K562 (cell line): ENCODE measurements at regions not wholly inside any gene's neighbourhood (a gene's known extent, or its start where the extent isn't known, plus 50 kb on each side); places are given as distances from the start of the nearest gene placed in this dataset.

Experiments
- ATAC-seq: fragments of 200-7000 bp; cut with Tn5 transposase; 3 replicates; pipeline ENCODE4 v1.9.1; 2020; ENCODE audit warnings: moderate library complexity
- BruUV-seq: library from RNA; stranded (reverse); fragments of 400-500 nt; replicated peaks from 2 replicates; lab custom pipeline; 2021; lab: Mats Ljungman, UMichigan
- CTCF ChIA-PET: fragments of 300-600 bp; formaldehyde crosslinking; extraction: SDS; loops from one replicate; lab custom pipeline; 2021; ENCODE audit warnings: low intra/inter-chr PET ratio; lab: Yijun Ruan, JAX
- POLR2A ChIA-PET: fragments of 300-600, 350-650 bp; sonication (Branson Sonifier 250); formaldehyde crosslinking; extraction: SDS; loops from one replicate; lab custom pipeline; 2021; ENCODE audit warnings: antibody characterized with exemption, inconsistent platforms; lab: Yijun Ruan, JAX
- DNase-seq, 4 experiments: peaks; one replicate each; pipeline versions ENCODE4 v3.0.0 to v3.0.0-alpha.2; 2011 to 2018; ENCODE audit warnings: low spot score in 3 of 4, mixed read lengths in 3 of 4; ENCODE audit errors: extremely low read depth in 1 of 4
- FAIRE-seq: peaks from 2 replicates; lab custom pipeline; 2011; peaks lifted over from hg19 to GRCh38; lab: Jason Lieb, UNC
- H2AFZ ChIP-seq: 2 replicates; pipeline ENCODE4 v1.6.0; 2011; ENCODE audit warnings: low read depth, low read length, control low read depth, inconsistent platforms
- H3K27ac ChIP-seq: fragments of 200-600 bp; 3 replicates; pipeline ENCODE4 v1.8.0; 2011; ENCODE audit warnings: low read depth, mild to moderate bottlenecking, control low read depth, inconsistent platforms, low read length, moderate library complexity, mixed read lengths; ENCODE audit errors: extremely low read depth
- H3K27me3 ChIP-seq, 2 experiments: fragments of 300-600 bp in 1 of 2; 2 replicates in 1 of 2; 3 replicates in 1 of 2; pipeline versions ENCODE4 v1.6.0 to v1.8.0; 2011; ENCODE audit warnings: inconsistent platforms in 2 of 2, low read length in 2 of 2, mild to moderate bottlenecking in 1 of 2, mixed read lengths in 1 of 2, moderate library complexity in 1 of 2; ENCODE audit not compliant: control insufficient read depth in 2 of 2, insufficient read depth in 2 of 2
- H3K36me3 ChIP-seq: fragments of 300-600 bp; 3 replicates; pipeline ENCODE4 v1.8.0; 2011; ENCODE audit warnings: mild to moderate bottlenecking, low read length, inconsistent platforms; ENCODE audit not compliant: control insufficient read depth, insufficient read depth
- H3K4me1 ChIP-seq, 2 experiments: fragments of 200-600 bp in 1 of 2; replicated peaks in 1 of 2; 2 replicates in 1 of 2; 3 replicates in 1 of 2; pipeline versions ENCODE4 v1.5.1 to v1.8.0; 2011; ENCODE audit warnings: inconsistent platforms in 2 of 2, low read length in 2 of 2, mild to moderate bottlenecking in 1 of 2, mixed read lengths in 1 of 2, moderate library complexity in 1 of 2; ENCODE audit not compliant: control insufficient read depth in 2 of 2, insufficient read depth in 2 of 2
- H3K4me2 ChIP-seq: 2 replicates; pipeline ENCODE4 v1.6.1; 2011; ENCODE audit warnings: low read length, control low read depth, inconsistent platforms, mixed read lengths; ENCODE audit not compliant: insufficient read depth
- H3K4me3 ChIP-seq: fragments of 200-600 bp; sonication (generic), shearing (Covaris generic); 2 replicates; pipeline ENCODE4 v1.5.1; 2016; ENCODE audit warnings: control low read depth, inconsistent platforms
- H3K79me2 ChIP-seq: fragments of 200-600 bp; 3 replicates; pipeline ENCODE4 v1.8.0; 2011; ENCODE audit warnings: low read length, inconsistent platforms; ENCODE audit not compliant: control insufficient read depth, insufficient read depth
- H3K9ac ChIP-seq, 2 experiments: 2 replicates each; pipeline versions ENCODE4 v1.6.0 to v1.6.1; 2011; ENCODE audit warnings: low read depth in 2 of 2, low read length in 2 of 2, control low read depth in 1 of 2, inconsistent platforms in 1 of 2, mild to moderate bottlenecking in 1 of 2, mixed read lengths in 1 of 2; ENCODE audit not compliant: insufficient read depth in 1 of 2
- H3K9me1 ChIP-seq: one replicate; pipeline ENCODE4 v1.6.0; 2011; ENCODE audit warnings: inconsistent platforms, mild to moderate bottlenecking, low read length, moderate library complexity; ENCODE audit not compliant: control insufficient read depth, insufficient read depth
- H3K9me3 ChIP-seq: replicated peaks from 2 replicates; pipeline ENCODE4 v1.5.1; 2011; ENCODE audit warnings: low read depth, low read length, inconsistent platforms; ENCODE audit not compliant: control insufficient read depth, insufficient read depth
- H4K20me1 ChIP-seq: replicated peaks from 2 replicates; pipeline ENCODE4 v1.6.1; 2011; ENCODE audit warnings: low read length, inconsistent platforms, mixed read lengths; ENCODE audit not compliant: control insufficient read depth, insufficient read depth
- ILF3 ChIP-seq: fragments of 450-650 bp; IDR thresholded peaks from 2 replicates; pipeline ENCODE4 v1.6.1; 2018; ENCODE audit warnings: antibody characterized with exemption, mild to moderate bottlenecking, moderate library complexity, borderline replicate concordance
- NONO ChIP-seq, 2 experiments: fragments of 200-400 bp in 1 of 2; fragments of 450-650 bp in 1 of 2; formaldehyde crosslinking in 1 of 2; IDR thresholded peaks; 2 replicates each; pipeline ENCODE4 v1.6.1; 2017; ENCODE audit warnings: low read depth in 2 of 2, mild to moderate bottlenecking in 2 of 2, moderate library complexity in 2 of 2, low read length in 1 of 2
- SP2 ChIP-seq: IDR thresholded peaks from 2 replicates; pipeline ENCODE4 v1.6.1; 2011; ENCODE audit warnings: mild to moderate bottlenecking, low read depth, low read length, moderate library complexity; ENCODE audit not compliant: poor library complexity, severe bottlenecking; ENCODE audit errors: extremely low read depth
- STAG1 ChIP-seq: sonication (generic); formaldehyde crosslinking; IDR thresholded peaks from 2 replicates; pipeline ENCODE4 v1.5.0; 2020; ENCODE audit warnings: missing genetic modification reagents, borderline replicate concordance
- WGBS: fragments of 100-300 bp; shearing (Covaris generic); methylation state at CpG from one replicate; pipeline ENCODE4 v1.1.6; 2016; ENCODE audit warnings: low coverage, mixed read lengths; ENCODE audit not compliant: insufficient coverage; ENCODE audit errors: missing lambda C conversion rate; 5-methylcytosine and 5-hydroxymethylcytosine counted together
- in situ Hi-C: fragments of 300-500 bp; cut with MboI; formaldehyde crosslinking; loops from 4 replicates; pipeline ENCODE4 v1.15.0; 2018; ENCODE audit warnings: inconsistent platforms, mixed read lengths
- intact Hi-C: fragments of 100-400 bp; cut with micrococcal nuclease; formaldehyde crosslinking; loops from 2 replicates; pipeline ENCODE4 v1.14.2; 2022
- TF ChIP-seq, protein P1 (sequence below): fragments of 450-650 bp; IDR thresholded peaks from 2 replicates; pipeline ENCODE4 v1.6.1; 2016; ENCODE audit warnings: low read depth
- TF ChIP-seq, protein P2 (sequence below), 2 experiments: IDR thresholded peaks; 2 replicates each; pipeline ENCODE4 v1.6.1; 2011; ENCODE audit warnings: borderline replicate concordance in 1 of 2, control low read depth in 1 of 2, low read depth in 1 of 2, low read length in 1 of 2, mild to moderate bottlenecking in 1 of 2, mixed read lengths in 1 of 2, moderate library complexity in 1 of 2; ENCODE audit not compliant: insufficient read depth in 1 of 2, insufficient read length in 1 of 2, poor library complexity in 1 of 2, severe bottlenecking in 1 of 2; ENCODE audit errors: extremely low read depth in 1 of 2

DNA sequence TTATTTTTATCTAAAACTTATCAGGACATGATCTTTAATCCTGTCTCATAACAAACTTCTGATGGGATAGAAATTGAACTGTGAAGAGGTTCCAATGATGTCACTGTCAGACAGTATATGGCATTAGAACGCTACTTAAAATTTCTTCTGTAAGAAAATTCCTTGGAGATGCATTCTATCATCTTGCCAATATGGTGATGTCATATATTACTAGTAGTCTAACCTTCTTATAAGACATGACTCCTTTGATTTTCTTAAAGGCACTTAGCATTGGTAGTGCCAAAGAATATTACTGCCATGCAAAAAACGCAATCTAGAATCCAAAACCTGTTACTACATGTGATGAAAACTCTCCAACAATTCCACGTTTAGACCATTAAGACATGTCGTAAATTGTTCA lies 131.1 kb downstream of the SLC25A46 start:
- Histone ChIP-seq H2AFZ (no peak overlapping the region), H3K27ac (no peak overlapping the region), H4K20me1 (no peaks in the 10 kb centered on the region), H3K4me3 (no peak overlapping the region), H3K9me3 (no peaks in the 10 kb centered on the region), H3K79me2 (no peaks in the 10 kb centered on the region), H3K27me3 (no peaks in the 10 kb centered on the region), H3K36me3 (no peaks in the 10 kb centered on the region), H3K4me2 (no peak overlapping the region), H3K4me1 (no peaks in the 10 kb centered on the region), H3K9ac (no peak overlapping the region), H3K9me1 (no peaks in the 10 kb centered on the region)
- 3% methylated on average over 4 of the region's 4 CpGs for WGBS
- ChIA-PET CTCF (no interaction called here), POLR2A (no interaction called here)
- BruUV-seq, result no TSS peak
- ATAC-seq (no peak), DNase-seq (no peak), FAIRE-seq (no peak)
- intact Hi-C loops, result no loop called here
- in situ Hi-C loops, result no loop called here
- TF ChIP-seq ILF3 (no peak), SP2 (no peak)

DNA sequence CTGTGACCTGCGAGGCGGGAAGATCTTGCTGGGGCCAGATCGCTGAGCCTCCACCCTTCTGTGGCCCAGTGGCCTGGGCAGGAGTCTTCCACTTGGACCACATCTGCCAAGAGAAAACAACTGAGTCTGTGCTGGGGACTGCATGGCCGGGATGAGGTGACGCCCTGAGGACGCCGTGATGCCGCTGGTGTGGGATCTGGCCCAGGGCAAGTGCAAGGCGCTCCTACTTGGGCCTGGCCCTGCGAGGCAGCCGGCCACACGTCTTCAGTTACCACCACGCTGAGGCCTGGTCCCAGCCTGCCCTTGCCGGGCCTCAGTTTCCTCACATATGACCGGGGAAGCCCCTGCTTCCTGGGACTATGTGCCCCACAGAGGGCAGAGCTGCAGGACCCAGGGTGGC lies 133.4 kb downstream of the SLC25A46 start:
- ATAC-seq (no peak), FAIRE-seq (no peak), DNase-seq (no peak)
- no peak overlapping the region for H3K4me2 ChIP-seq
- no peak overlapping the region for H2AFZ ChIP-seq
- in situ Hi-C loops, result no loop called here
- H3K36me3 ChIP-seq, result no peaks in the 10 kb centered on the region
- under 1% methylated on average over 12 of the region's 15 CpGs for WGBS
- no peak overlapping the region for H3K4me3 ChIP-seq
- H3K27me3 ChIP-seq, result no peaks in the 10 kb centered on the region
- ChIA-PET CTCF (no interaction called here), POLR2A (no interaction called here)
- no peaks in the 10 kb centered on the region for H3K9me3 ChIP-seq
- no peaks in the 10 kb centered on the region for H3K9me1 ChIP-seq
- H4K20me1 ChIP-seq, result no peaks in the 10 kb centered on the region
- H3K9ac ChIP-seq, result no peak overlapping the region
- no TSS peak for BruUV-seq
- no peaks in the 10 kb centered on the region for H3K4me1 ChIP-seq
- H3K27ac ChIP-seq, result no peak overlapping the region
- H3K79me2 ChIP-seq, result no peaks in the 10 kb centered on the region
- intact Hi-C loops, result no loop called here
- TF ChIP-seq, protein P1, sequence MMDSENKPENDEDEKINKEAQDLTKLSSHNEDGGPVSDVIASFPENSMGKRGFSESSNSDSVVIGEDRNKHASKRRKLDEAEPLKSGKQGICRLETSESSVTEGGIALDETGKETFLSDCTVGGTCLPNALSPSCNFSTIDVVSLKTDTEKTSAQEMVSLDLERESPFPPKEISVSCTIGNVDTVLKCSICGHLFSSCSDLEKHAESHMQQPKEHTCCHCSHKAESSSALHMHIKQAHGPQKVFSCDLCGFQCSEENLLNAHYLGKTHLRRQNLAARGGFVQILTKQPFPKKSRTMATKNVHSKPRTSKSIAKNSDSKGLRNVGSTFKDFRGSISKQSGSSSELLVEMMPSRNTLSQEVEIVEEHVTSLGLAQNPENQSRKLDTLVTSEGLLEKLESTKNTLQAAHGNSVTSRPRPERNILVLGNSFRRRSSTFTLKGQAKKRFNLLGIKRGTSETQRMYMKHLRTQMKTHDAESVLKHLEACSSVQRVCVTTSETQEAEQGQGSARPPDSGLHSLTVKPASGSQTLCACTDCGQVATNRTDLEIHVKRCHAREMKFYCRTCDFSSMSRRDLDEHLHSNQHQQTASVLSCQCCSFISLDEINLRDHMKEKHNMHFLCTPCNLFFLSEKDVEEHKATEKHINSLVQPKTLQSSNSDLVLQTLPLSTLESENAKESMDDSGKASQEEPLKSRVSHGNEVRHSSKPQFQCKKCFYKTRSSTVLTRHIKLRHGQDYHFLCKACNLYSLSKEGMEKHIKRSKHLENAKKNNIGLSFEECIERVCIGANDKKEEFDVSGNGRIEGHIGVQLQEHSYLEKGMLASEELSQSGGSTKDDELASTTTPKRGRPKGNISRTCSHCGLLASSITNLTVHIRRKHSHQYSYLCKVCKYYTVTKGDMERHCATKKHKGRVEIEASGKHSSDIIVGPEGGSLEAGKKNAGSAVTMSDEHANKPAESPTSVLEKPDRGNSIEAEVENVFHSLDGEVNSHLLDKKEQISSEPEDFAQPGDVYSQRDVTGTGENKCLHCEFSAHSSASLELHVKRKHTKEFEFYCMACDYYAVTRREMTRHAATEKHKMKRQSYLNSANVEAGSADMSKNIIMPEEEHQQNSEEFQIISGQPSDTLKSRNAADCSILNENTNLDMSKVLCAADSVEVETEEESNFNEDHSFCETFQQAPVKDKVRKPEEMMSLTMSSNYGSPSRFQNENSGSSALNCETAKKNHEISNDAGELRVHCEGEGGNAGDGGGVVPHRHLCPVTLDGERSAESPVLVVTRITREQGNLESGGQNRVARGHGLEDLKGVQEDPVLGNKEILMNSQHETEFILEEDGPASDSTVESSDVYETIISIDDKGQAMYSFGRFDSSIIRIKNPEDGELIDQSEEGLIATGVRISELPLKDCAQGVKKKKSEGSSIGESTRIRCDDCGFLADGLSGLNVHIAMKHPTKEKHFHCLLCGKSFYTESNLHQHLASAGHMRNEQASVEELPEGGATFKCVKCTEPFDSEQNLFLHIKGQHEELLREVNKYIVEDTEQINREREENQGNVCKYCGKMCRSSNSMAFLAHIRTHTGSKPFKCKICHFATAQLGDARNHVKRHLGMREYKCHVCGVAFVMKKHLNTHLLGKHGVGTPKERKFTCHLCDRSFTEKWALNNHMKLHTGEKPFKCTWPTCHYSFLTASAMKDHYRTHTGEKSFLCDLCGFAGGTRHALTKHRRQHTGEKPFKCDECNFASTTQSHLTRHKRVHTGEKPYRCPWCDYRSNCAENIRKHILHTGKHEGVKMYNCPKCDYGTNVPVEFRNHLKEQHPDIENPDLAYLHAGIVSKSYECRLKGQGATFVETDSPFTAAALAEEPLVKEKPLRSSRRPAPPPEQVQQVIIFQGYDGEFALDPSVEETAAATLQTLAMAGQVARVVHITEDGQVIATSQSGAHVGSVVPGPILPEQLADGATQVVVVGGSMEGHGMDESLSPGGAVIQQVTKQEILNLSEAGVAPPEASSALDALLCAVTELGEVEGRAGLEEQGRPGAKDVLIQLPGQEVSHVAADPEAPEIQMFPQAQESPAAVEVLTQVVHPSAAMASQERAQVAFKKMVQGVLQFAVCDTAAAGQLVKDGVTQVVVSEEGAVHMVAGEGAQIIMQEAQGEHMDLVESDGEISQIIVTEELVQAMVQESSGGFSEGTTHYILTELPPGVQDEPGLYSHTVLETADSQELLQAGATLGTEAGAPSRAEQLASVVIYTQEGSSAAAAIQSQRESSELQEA, result no peak
- TF ChIP-seq NONO (IDR thresholded peaks at IDR 0.05; ENCODE audit: low read depth in 2 of 2, low read length in 1 of 2), result no peak
- no peak for TF ChIP-seq STAG1
- TF ChIP-seq, protein P2, sequence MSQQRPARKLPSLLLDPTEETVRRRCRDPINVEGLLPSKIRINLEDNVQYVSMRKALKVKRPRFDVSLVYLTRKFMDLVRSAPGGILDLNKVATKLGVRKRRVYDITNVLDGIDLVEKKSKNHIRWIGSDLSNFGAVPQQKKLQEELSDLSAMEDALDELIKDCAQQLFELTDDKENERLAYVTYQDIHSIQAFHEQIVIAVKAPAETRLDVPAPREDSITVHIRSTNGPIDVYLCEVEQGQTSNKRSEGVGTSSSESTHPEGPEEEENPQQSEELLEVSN (IDR thresholded peaks at IDR 0.05; ENCODE audit: borderline replicate concordance in 1 of 2, extremely low read depth in 1 of 2, insufficient read depth in 1 of 2, insufficient read length in 1 of 2, low read depth in 1 of 2, low read length in 1 of 2, poor library complexity in 1 of 2, severe bottlenecking in 1 of 2), result no peak
